A673 (cell line): ENCODE measurements at regions not wholly inside any gene's neighbourhood (a gene's known extent, or its start where the extent isn't known, plus 50 kb on each side); places are given as distances from the start of the nearest gene placed in this dataset.
A peak's percentile ranks its signal among the peaks of the same experiment; 100 is the strongest.

Experiments used
- BruUV-seq: library from RNA; stranded (reverse); fragments of 400-500 nt; replicated peaks from 2 replicates; lab custom pipeline; 2021; lab: Mats Ljungman, UMichigan
- CTCF ChIA-PET: fragments of 300-600 bp; sonication (Branson Sonifier 250); formaldehyde crosslinking; loops from one replicate; lab custom pipeline; 2022; ENCODE audit warnings: antibody characterized with exemption; lab: Charles Lee
- POLR2A ChIA-PET: fragments of 300-600 bp; sonication (Branson Sonifier 250); formaldehyde crosslinking; loops from one replicate; lab custom pipeline; 2022; ENCODE audit warnings: antibody characterized with exemption; ENCODE audit not compliant: low non-redundant PET; lab: Charles Lee
- DNase-seq: peaks from one replicate; pipeline ENCODE4 v3.0.0-alpha.2; 2015; ENCODE audit warnings: low spot score
- H3K27ac ChIP-seq: fragments of 200-600 bp; sonication (generic); 2 replicates; pipeline ENCODE4 v1.5.1; 2016; ENCODE audit warnings: mixed run types, low read depth, mild to moderate bottlenecking, mixed read lengths, antibody characterized with exemption, low read length; ENCODE audit not compliant: poor library complexity, severe bottlenecking
- H3K27me3 ChIP-seq: fragments of 200-600 bp; sonication (generic); replicated peaks from 2 replicates; pipeline ENCODE4 v1.6.1; 2017; ENCODE audit warnings: mixed run types, low read depth, mild to moderate bottlenecking, mixed read lengths, antibody characterized with exemption, low read length; ENCODE audit not compliant: insufficient read depth, poor library complexity
- H3K36me3 ChIP-seq: fragments of 200-600 bp; sonication (generic); 2 replicates; pipeline ENCODE4 v1.6.1; 2016; ENCODE audit warnings: mixed run types, mild to moderate bottlenecking, mixed read lengths, antibody characterized with exemption, low read length; ENCODE audit not compliant: insufficient read depth, poor library complexity, severe bottlenecking
- H3K4me1 ChIP-seq: fragments of 200-600 bp; sonication (generic); 2 replicates; pipeline ENCODE4 v1.6.1; 2017; ENCODE audit warnings: mixed run types, mild to moderate bottlenecking, mixed read lengths, antibody characterized with exemption, low read length; ENCODE audit not compliant: insufficient read depth, poor library complexity, severe bottlenecking
- H3K4me3 ChIP-seq: fragments of 200-600 bp; sonication (generic); 2 replicates; pipeline ENCODE4 v1.5.1; 2016; ENCODE audit warnings: low read depth, mixed run types, mild to moderate bottlenecking, mixed read lengths, low read length; ENCODE audit not compliant: poor library complexity, severe bottlenecking
- H3K9me3 ChIP-seq: fragments of 200-600 bp; sonication (generic); 2 replicates; pipeline ENCODE4 v1.6.1; 2016; ENCODE audit warnings: mixed run types, low read depth, mild to moderate bottlenecking, mixed read lengths, antibody characterized with exemption, low read length; ENCODE audit not compliant: poor library complexity, severe bottlenecking
- EZH2 ChIP-seq: fragments of 200-600 bp; sonication (generic); IDR thresholded peaks from 2 replicates; pipeline ENCODE4 v1.6.1; 2017; ENCODE audit warnings: borderline replicate concordance, low read depth, mild to moderate bottlenecking, mixed read lengths, antibody characterized with exemption, low read length; ENCODE audit not compliant: poor library complexity, severe bottlenecking
- intact Hi-C: fragments of 100-400 bp; cut with micrococcal nuclease; formaldehyde crosslinking; loops from one replicate; pipeline ENCODE4 v1.10.0; 2022; ENCODE audit not compliant: unreplicated experiment
- TF ChIP-seq, protein P1 (sequence below): fragments of 300-800, 200-600 bp; sonication (generic); conservative IDR thresholded peaks from 2 replicates; pipeline ENCODE4 v1.5.1; 2017; ENCODE audit warnings: low read depth, mild to moderate bottlenecking, antibody characterized with exemption, low read length, moderate library complexity, mixed read lengths

DNA sequence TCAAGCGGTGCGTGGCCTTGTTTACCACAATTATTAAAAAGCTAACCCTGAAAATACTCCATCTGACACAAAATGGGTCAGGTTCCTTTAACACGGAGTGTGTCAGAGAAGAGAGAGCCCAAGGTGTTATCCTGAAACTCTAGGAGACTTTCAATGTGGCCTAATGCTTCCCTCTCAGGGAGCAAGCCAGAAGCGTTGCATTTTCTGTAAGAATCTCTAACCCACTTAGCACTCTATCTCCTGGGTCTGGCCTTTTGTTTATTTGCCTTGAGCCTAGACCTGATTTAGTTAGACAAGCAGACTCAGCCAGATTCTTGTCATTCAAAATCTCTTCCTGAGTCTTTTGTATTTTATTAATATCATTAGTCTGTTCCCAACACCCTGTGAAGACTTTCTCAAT is 184.0 kb upstream of the SYT1 start:
- H3K4me3 ChIP-seq, result no peak overlapping the region
- no peak for TF ChIP-seq EZH2
- TF ChIP-seq, protein P1, sequence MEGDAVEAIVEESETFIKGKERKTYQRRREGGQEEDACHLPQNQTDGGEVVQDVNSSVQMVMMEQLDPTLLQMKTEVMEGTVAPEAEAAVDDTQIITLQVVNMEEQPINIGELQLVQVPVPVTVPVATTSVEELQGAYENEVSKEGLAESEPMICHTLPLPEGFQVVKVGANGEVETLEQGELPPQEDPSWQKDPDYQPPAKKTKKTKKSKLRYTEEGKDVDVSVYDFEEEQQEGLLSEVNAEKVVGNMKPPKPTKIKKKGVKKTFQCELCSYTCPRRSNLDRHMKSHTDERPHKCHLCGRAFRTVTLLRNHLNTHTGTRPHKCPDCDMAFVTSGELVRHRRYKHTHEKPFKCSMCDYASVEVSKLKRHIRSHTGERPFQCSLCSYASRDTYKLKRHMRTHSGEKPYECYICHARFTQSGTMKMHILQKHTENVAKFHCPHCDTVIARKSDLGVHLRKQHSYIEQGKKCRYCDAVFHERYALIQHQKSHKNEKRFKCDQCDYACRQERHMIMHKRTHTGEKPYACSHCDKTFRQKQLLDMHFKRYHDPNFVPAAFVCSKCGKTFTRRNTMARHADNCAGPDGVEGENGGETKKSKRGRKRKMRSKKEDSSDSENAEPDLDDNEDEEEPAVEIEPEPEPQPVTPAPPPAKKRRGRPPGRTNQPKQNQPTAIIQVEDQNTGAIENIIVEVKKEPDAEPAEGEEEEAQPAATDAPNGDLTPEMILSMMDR, result no peak
- no TSS peak for BruUV-seq
- POLR2A ChIA-PET, result no interaction called here
- peaks cover 30% of the 10 kb centered on the region for H3K4me1 ChIP-seq
- peak; percentile 19 for DNase-seq
- CTCF ChIA-PET, result no interaction called here
- no peaks in the 10 kb centered on the region for H3K27me3 ChIP-seq
- H3K27ac ChIP-seq, result no peak overlapping the region
- intact Hi-C loops, result no loop called here
- no peaks in the 10 kb centered on the region for H3K9me3 ChIP-seq
- no peaks in the 10 kb centered on the region for H3K36me3 ChIP-seq

DNA sequence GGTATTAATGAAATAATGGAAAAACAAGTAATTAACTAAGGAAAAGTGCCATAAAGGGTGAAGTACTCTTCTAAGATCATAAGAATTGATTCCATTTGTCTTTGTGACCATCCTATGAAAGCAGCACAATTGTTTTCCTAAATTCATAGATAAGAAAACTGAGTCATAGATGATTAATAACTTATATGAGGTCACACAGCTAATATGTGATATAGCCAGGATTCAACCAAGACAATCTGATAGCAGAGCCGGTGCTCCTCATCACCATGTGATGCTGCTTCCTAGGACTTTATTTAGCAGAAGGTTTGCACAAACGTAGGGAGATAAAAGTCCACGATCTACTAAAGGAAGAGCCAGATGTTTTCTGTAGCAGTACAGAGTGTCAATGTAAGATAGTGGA is 181.5 kb upstream of the SYT1 start:
- TF ChIP-seq EZH2, result no peak
- TF ChIP-seq, protein P1, result no peak
- H3K9me3 ChIP-seq, result no peaks in the 10 kb centered on the region
- H3K36me3 ChIP-seq, result no peaks in the 10 kb centered on the region
- no peak for DNase-seq
- intact Hi-C loops, result no loop called here
- H3K27me3 ChIP-seq, result no peaks in the 10 kb centered on the region
- H3K4me1 ChIP-seq, result peaks cover 31% of the 10 kb centered on the region
- BruUV-seq, result no TSS peak
- POLR2A ChIA-PET, result no interaction called here
- CTCF ChIA-PET, result no interaction called here
- no peak overlapping the region for H3K4me3 ChIP-seq
- no peak overlapping the region for H3K27ac ChIP-seq

GRCh38 chr12:78683626-78684025 is 180.9 kb upstream of the SYT1 start:
- Histone ChIP-seq H3K4me1 (peaks cover 31% of the 10 kb centered on the region), H3K9me3 (no peaks in the 10 kb centered on the region), H3K36me3 (no peaks in the 10 kb centered on the region), H3K4me3 (no peak overlapping the region), H3K27me3 (no peaks in the 10 kb centered on the region), H3K27ac (no peak overlapping the region)
- no peak for DNase-seq
- intact Hi-C loops, result no loop called here
- ChIA-PET POLR2A (no interaction called here), CTCF (no interaction called here)
- BruUV-seq, result no TSS peak
- TF ChIP-seq, protein P1, result no peak
- TF ChIP-seq EZH2, result no peak
